ENCODE measurements at regions not wholly inside any gene's neighbourhood (a gene's known extent, or its start where the extent isn't known, plus 50 kb on each side); places are given as distances from the start of the nearest gene placed in this dataset.

- Histone ChIP-seq H2AFZ (ENCODE audit: insufficient read depth, low read length, poor library complexity) (no peak overlapping the region), H3K14ac (ENCODE audit: low read length) (no peak overlapping the region), H3K4me2 (ENCODE audit: low read length) (no peak overlapping the region), H2BK5ac (ENCODE audit: low read depth, low read length, poor library complexity) (no peak overlapping the region), H3K27ac (ENCODE audit: low read depth, low read length) (no peak overlapping the region), H2AK5ac (ENCODE audit: low read length) (no peak overlapping the region), H3K9me3 (ENCODE audit: insufficient read depth, low read depth, low read length) (peaks cover 3% of the 10 kb centered on the region), H4K12ac (ENCODE audit: low read depth, low read length) (no peak overlapping the region), H3K36me3 (ENCODE audit: control insufficient read depth in 1 of 2, insufficient read depth in 2 of 2, low read length in 2 of 2) (no peaks in the 10 kb centered on the region), H4K8ac (ENCODE audit: low read depth, low read length) (no peak overlapping the region), H3K79me1 (ENCODE audit: low read length) (peaks cover 7% of the 10 kb centered on the region), H3K9ac (ENCODE audit: low read length) (no peak overlapping the region), H2BK120ac (ENCODE audit: insufficient read depth, low read length, poor library complexity) (no peak overlapping the region), H3K23ac (ENCODE audit: low read length) (no peak overlapping the region), H2BK12ac (ENCODE audit: low read length) (no peak overlapping the region), H3K27me3 (ENCODE audit: insufficient read depth, low read length) (no peaks in the 10 kb centered on the region), H3K4me3 (ENCODE audit: low read depth, low read length) (no peak overlapping the region), H3K79me2 (ENCODE audit: control insufficient read depth, insufficient read depth, low read length, poor library complexity) (no peaks in the 10 kb centered on the region), H3K18ac (ENCODE audit: low read length) (no peak overlapping the region), H4K91ac (ENCODE audit: low read depth, low read length) (no peak overlapping the region), H3K4me1 (ENCODE audit: control insufficient read depth in 1 of 2, insufficient read depth in 2 of 2, low read length in 2 of 2) (peaks cover 16 to 20% of the 10 kb centered on the region in 2 experiments), H3K4ac (ENCODE audit: low read depth, low read length) (no peak overlapping the region)
- WGBS (ENCODE audit: extremely low coverage, insufficient coverage, insufficient read length): no CpG with 5 or more reads among the region's 4 CpGs
- peak in 1 of 2 donors; percentile 39 for DNase-seq
Measured at GRCh38 chr20:48281501-48281900, 496.2 kb upstream of the SULF2 start.

- no peak overlapping the region for H4K12ac ChIP-seq (ENCODE audit: low read depth, low read length)
- no peak overlapping the region for H2AK5ac ChIP-seq (ENCODE audit: low read length)
- H4K91ac ChIP-seq (ENCODE audit: low read depth, low read length): peak overlapping the region; percentile 88
- H3K27ac ChIP-seq (ENCODE audit: low read depth, low read length): peak overlapping the region; percentile 40
- H3K4me1 ChIP-seq (ENCODE audit: control insufficient read depth in 1 of 2, insufficient read depth in 2 of 2, low read length in 2 of 2): peaks cover 16 to 26% of the 10 kb centered on the region in 2 experiments
- H2BK5ac ChIP-seq (ENCODE audit: low read depth, low read length, poor library complexity): peak overlapping the region; percentile 70
- peak; percentile 56 to 86 for DNase-seq
- H3K14ac ChIP-seq (ENCODE audit: low read length): no peak overlapping the region
- H3K79me2 ChIP-seq (ENCODE audit: control insufficient read depth, insufficient read depth, low read length, poor library complexity): no peaks in the 10 kb centered on the region
- no peak overlapping the region for H2AFZ ChIP-seq (ENCODE audit: insufficient read depth, low read length, poor library complexity)
- H3K18ac ChIP-seq (ENCODE audit: low read length): no peak overlapping the region
- H3K79me1 ChIP-seq (ENCODE audit: low read length): peaks cover 12% of the 10 kb centered on the region
- H3K4ac ChIP-seq (ENCODE audit: low read depth, low read length): no peak overlapping the region
- no peak overlapping the region for H2BK120ac ChIP-seq (ENCODE audit: insufficient read depth, low read length, poor library complexity)
- H3K23ac ChIP-seq (ENCODE audit: low read length): no peak overlapping the region
- peaks cover 3% of the 10 kb centered on the region for H3K9me3 ChIP-seq (ENCODE audit: insufficient read depth, low read depth, low read length)
- H3K9ac ChIP-seq (ENCODE audit: low read length): no peak overlapping the region
- no peaks in the 10 kb centered on the region for H3K27me3 ChIP-seq (ENCODE audit: insufficient read depth, low read length)
- no peak overlapping the region for H3K4me3 ChIP-seq (ENCODE audit: low read depth, low read length)
- H2BK12ac ChIP-seq (ENCODE audit: low read length): peak overlapping the region; percentile 91
- H3K4me2 ChIP-seq (ENCODE audit: low read length): peak overlapping the region; percentile 20
- H3K36me3 ChIP-seq (ENCODE audit: control insufficient read depth in 1 of 2, insufficient read depth in 2 of 2, low read length in 2 of 2): no peaks in the 10 kb centered on the region
- peak overlapping the region; percentile 54 for H4K8ac ChIP-seq (ENCODE audit: low read depth, low read length)
- WGBS (ENCODE audit: extremely low coverage, insufficient coverage, insufficient read length): no CpG with 5 or more reads among the region's 2 CpGs
Measured at GRCh38 chr20:48278961-48279481, 493.7 kb upstream of the SULF2 start.

GRCh38 chr20:48277266-48277665 is 492.0 kb upstream of the SULF2 start:
- no peak overlapping the region for H2BK5ac ChIP-seq (ENCODE audit: low read depth, low read length, poor library complexity)
- H4K8ac ChIP-seq (ENCODE audit: low read depth, low read length): no peak overlapping the region
- H2BK12ac ChIP-seq (ENCODE audit: low read length): no peak overlapping the region
- H4K91ac ChIP-seq (ENCODE audit: low read depth, low read length): peak overlapping the region; percentile 68
- no peak overlapping the region for H2AK5ac ChIP-seq (ENCODE audit: low read length)
- no CpG with 5 or more reads among the region's 2 CpGs for WGBS (ENCODE audit: extremely low coverage, insufficient coverage, insufficient read length)
- peaks cover 12% of the 10 kb centered on the region for H3K79me1 ChIP-seq (ENCODE audit: low read length)
- no peak overlapping the region for H2AFZ ChIP-seq (ENCODE audit: insufficient read depth, low read length, poor library complexity)
- peaks cover 16 to 26% of the 10 kb centered on the region in 2 experiments for H3K4me1 ChIP-seq (ENCODE audit: control insufficient read depth in 1 of 2, insufficient read depth in 2 of 2, low read length in 2 of 2)
- H3K18ac ChIP-seq (ENCODE audit: low read length): no peak overlapping the region
- H3K14ac ChIP-seq (ENCODE audit: low read length): no peak overlapping the region
- no peaks in the 10 kb centered on the region for H3K27me3 ChIP-seq (ENCODE audit: insufficient read depth, low read length)
- H3K36me3 ChIP-seq (ENCODE audit: control insufficient read depth in 1 of 2, insufficient read depth in 2 of 2, low read length in 2 of 2): no peaks in the 10 kb centered on the region
- H3K27ac ChIP-seq (ENCODE audit: low read depth, low read length): no peak overlapping the region
- no peak overlapping the region for H4K12ac ChIP-seq (ENCODE audit: low read depth, low read length)
- no peak overlapping the region for H3K9ac ChIP-seq (ENCODE audit: low read length)
- H3K4ac ChIP-seq (ENCODE audit: low read depth, low read length): no peak overlapping the region
- no peaks in the 10 kb centered on the region for H3K9me3 ChIP-seq (ENCODE audit: insufficient read depth, low read depth, low read length)
- no peaks in the 10 kb centered on the region for H3K79me2 ChIP-seq (ENCODE audit: control insufficient read depth, insufficient read depth, low read length, poor library complexity)
- DNase-seq: peak in 1 of 2 donors; percentile 19
- no peak overlapping the region for H2BK120ac ChIP-seq (ENCODE audit: insufficient read depth, low read length, poor library complexity)
- no peak overlapping the region for H3K4me3 ChIP-seq (ENCODE audit: low read depth, low read length)
- H3K23ac ChIP-seq (ENCODE audit: low read length): no peak overlapping the region
- no peak overlapping the region for H3K4me2 ChIP-seq (ENCODE audit: low read length)

- Histone ChIP-seq H3K36me3 (ENCODE audit: control insufficient read depth in 1 of 2, insufficient read depth in 2 of 2, low read length in 2 of 2) (no peaks in the 10 kb centered on the region), H3K79me1 (ENCODE audit: low read length) (peaks cover 12% of the 10 kb centered on the region), H2BK12ac (ENCODE audit: low read length) (peak overlapping the region; percentile 93), H3K18ac (ENCODE audit: low read length) (peak overlapping the region; percentile 63), H2BK5ac (ENCODE audit: low read depth, low read length, poor library complexity) (no peak overlapping the region), H3K27ac (ENCODE audit: low read depth, low read length) (no peak overlapping the region), H3K79me2 (ENCODE audit: control insufficient read depth, insufficient read depth, low read length, poor library complexity) (no peaks in the 10 kb centered on the region), H3K9ac (ENCODE audit: low read length) (no peak overlapping the region), H4K91ac (ENCODE audit: low read depth, low read length) (peak overlapping the region; percentile 71), H2AFZ (ENCODE audit: insufficient read depth, low read length, poor library complexity) (no peak overlapping the region), H3K23ac (ENCODE audit: low read length) (no peak overlapping the region), H3K27me3 (ENCODE audit: insufficient read depth, low read length) (no peaks in the 10 kb centered on the region), H3K4me1 (ENCODE audit: control insufficient read depth in 1 of 2, insufficient read depth in 2 of 2, low read length in 2 of 2) (peaks cover 16 to 26% of the 10 kb centered on the region in 2 experiments), H4K12ac (ENCODE audit: low read depth, low read length) (no peak overlapping the region), H2AK5ac (ENCODE audit: low read length) (peak overlapping the region; percentile 9), H3K4me3 (ENCODE audit: low read depth, low read length) (no peak overlapping the region), H3K4ac (ENCODE audit: low read depth, low read length) (no peak overlapping the region), H3K14ac (ENCODE audit: low read length) (peak overlapping the region; percentile 62), H2BK120ac (ENCODE audit: insufficient read depth, low read length, poor library complexity) (peak overlapping the region; percentile 78), H3K9me3 (ENCODE audit: insufficient read depth, low read depth, low read length) (no peaks in the 10 kb centered on the region), H4K8ac (ENCODE audit: low read depth, low read length) (peak overlapping the region; percentile 78), H3K4me2 (ENCODE audit: low read length) (no peak overlapping the region)
- WGBS (ENCODE audit: extremely low coverage, insufficient coverage, insufficient read length): no CpG with 5 or more reads among the region's 3 CpGs
- no peak for DNase-seq
Measured at GRCh38 chr20:48276021-48276342, 490.7 kb upstream of the SULF2 start.
